Sigmoid colon (tissue), 4 donors: ENCODE measurements at regions not wholly inside any gene's neighbourhood (a gene's known extent, or its start where the extent isn't known, plus 50 kb on each side); places are given as distances from the start of the nearest gene placed in this dataset.

Experiments used
- EP300 ChIP-seq, 4 donors: sonication (generic); formaldehyde crosslinking; IDR thresholded peaks; one replicate each; pipeline ENCODE4 v1.6.1; 2017; ENCODE audit warnings: antibody characterized with exemption in 4 of 4
- TF ChIP-seq, protein P1 (sequence below), 4 experiments: fragments of 450-650 bp in 3 of 4; fragments of 200-600 bp in 1 of 4; IDR thresholded peaks; one replicate each; pipeline ENCODE4 v1.5.1; 2016 to 2019; ENCODE audit warnings: antibody characterized with exemption in 4 of 4, mild to moderate bottlenecking in 3 of 4, moderate library complexity in 2 of 4

DNA sequence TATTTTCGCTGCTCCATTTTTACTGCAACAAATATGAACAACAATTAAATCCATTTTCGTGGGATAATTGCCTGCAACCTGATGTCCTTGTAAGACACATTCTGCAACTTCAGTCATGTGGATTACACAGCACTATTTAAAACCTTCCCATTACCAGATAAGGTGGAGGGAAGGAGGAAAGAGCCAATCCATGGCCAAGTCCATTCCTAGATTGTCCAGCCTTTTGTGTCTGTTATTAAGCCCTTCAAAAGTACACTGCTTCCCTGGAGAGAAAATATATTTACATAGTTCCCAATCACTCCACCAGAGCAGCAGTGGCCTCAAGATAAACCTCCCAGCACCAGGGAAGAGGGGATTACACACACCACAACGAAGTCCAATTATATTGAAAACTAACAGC is 347.9 kb downstream of the CDH26 start:
- TF ChIP-seq, protein P1, sequence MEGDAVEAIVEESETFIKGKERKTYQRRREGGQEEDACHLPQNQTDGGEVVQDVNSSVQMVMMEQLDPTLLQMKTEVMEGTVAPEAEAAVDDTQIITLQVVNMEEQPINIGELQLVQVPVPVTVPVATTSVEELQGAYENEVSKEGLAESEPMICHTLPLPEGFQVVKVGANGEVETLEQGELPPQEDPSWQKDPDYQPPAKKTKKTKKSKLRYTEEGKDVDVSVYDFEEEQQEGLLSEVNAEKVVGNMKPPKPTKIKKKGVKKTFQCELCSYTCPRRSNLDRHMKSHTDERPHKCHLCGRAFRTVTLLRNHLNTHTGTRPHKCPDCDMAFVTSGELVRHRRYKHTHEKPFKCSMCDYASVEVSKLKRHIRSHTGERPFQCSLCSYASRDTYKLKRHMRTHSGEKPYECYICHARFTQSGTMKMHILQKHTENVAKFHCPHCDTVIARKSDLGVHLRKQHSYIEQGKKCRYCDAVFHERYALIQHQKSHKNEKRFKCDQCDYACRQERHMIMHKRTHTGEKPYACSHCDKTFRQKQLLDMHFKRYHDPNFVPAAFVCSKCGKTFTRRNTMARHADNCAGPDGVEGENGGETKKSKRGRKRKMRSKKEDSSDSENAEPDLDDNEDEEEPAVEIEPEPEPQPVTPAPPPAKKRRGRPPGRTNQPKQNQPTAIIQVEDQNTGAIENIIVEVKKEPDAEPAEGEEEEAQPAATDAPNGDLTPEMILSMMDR (IDR thresholded peaks at IDR 0.05): no peak
- TF ChIP-seq EP300 (IDR thresholded peaks at IDR 0.05): no peak
